ENCODE measurements at regions not wholly inside any gene's neighbourhood (a gene's known extent, or its start where the extent isn't known, plus 50 kb on each side); places are given as distances from the start of the nearest gene placed in this dataset.
"Not testable (repeated sequence)": the region's sequence is repeated elsewhere in the genome, so short reads cannot be mapped to it uniquely, and the experiment has no call there.

DNA sequence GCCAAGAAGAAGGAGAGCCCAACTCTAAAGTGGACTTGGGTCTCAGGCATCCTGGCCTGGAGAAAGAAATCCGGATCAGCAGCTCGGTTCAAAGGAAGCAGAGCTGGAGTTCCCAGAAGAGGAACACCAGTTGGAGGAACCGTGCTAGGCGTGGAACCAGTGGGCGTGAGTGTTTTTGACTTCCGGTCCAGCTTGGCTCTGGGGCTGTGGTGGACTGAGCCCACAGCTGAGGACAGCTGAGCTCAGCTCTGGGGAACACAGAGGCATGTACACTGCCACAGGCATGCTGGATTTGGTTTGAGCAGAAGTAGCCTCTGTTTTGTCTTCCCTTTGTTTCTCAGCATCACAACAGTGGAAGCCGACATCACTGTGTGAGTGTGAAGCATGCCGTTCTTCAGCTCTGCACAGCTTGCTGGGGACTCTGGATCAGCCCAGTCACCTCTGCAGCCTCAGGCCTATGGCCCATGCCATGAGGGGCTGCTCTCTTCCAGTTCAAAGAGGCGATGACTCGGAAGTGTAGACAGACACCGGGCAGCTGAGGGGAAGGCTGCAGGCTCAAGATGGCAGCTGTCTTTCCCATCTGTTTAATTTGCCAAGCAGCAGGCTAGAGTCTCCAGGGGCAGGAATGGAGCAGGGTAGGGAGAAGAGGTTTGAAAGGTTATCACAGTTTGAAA is 185.8 kb upstream of the UBE3A start:
- DNase-seq (ENCODE audit: low spot score): no peak

DNA sequence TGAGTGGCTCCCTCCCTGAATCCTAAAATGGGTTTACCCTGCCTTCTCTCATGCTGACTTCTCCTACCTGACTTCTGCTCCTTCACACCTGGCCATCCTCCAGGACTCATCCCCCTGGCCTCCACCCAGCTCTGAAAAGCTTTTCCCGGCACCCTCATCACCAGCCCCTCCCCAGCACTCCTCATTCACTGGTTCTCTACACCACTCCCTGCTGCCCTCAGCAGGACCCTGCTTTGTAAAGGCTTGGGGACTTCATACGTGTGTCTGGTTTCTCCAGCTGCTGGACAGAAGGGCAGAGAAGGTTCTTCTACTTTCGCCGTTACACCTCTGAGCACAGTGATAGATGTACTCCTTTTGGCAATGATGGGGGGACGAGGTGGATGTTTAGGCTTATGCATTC is 184.9 kb upstream of the UBE3A start:
- no peak for DNase-seq (ENCODE audit: low spot score)

DNA sequence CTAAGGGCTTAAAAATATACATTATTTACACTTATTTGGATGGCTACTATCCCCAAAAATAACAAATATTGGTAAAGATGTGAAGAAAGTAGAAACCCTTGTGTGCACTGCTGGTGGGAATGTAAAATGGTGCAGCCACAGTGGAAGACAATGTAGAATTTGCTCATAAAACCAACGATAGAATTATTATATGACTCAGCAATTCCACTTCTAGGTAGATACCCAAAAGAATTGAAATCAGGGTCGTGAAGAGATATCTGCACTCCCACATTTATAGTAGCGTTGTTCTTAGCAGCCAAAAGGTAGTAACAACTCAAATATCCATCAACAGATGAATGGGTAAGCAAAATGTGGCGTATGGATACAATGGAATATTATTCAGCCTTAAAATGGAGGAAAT is 181.6 kb upstream of the UBE3A start:
- no peak for DNase-seq (ENCODE audit: low spot score)

DNA sequence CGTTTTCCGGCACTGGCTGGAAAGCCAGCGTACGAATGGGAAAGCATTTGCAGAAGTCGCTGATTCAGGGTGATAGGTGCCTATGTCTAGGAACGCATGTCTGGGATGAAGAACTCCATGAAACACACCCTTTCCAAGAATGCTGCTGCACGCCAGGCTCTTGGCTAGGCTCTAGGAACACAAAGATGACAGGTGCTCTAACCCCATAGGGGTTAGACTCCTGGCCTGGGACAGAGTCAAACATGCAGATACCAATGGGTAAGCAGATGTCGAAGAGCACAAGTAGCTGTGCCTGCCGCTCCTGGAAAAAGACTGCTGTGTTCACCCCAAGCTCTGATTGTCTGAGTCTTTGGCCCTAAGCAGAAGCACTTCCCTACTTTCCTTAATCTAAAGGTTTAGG is 180.9 kb upstream of the UBE3A start:
- DNase-seq (ENCODE audit: low spot score): no peak

DNA sequence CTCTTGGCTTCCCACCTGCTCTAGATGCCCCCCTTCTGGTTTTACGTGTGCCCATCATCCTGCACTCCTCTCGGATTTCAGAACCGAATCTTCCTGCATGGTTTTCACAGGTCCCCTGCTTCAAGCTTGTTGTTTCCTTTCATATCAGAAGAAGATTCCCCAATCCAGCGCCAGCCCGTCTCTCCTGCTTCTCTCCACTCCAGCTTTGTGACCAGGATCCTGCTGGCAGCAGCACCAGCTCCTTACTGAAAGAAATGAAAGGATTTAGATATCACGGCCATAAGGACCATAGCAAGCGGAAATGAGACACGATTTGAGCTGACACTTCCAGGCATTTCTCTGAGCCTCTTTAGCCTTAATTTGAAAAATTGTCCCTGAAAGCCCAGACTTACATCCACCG is 180.3 kb upstream of the UBE3A start:
- DNase-seq (ENCODE audit: low spot score): no peak

DNA sequence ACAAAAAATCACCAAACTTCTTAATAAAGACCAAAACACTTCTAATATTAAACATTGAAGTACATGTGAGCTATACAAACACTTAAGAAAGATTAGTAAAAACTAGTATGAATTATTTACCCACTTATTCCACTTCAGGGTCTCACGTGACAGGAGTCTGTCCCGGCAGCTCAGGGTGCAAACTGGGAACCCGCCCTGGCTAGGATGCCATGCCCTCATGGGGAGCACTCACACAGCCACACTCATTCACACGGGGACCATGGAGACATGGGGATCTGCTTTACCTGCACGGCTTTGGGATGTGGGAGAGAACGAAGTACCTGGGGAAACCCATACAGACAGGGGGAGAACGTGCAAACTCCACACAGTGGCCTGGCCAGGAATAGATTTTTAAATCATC is 179.3 kb upstream of the UBE3A start:
- DNase-seq (ENCODE audit: low spot score): no peak

DNA sequence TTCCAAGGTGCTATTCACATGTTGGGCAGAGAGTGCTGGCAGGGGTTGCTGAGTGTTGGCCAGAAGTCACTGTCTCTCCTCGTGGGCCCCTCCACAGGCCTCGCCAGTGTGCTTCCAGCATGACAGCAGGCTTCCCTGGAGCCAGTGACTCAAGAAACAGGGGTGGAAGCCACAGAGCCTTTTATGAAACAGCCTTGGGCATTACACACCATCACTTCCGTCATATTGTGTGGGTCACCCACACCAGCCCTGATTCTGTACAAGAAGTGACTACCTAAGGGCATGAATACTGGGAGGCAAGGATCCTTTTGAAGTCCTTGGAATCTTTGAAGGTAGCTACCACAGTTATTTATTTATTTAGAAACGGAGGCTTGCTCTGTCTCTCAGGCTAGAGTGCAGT is 177.6 kb upstream of the UBE3A start:
- DNase-seq (ENCODE audit: low spot score): no peak

DNA sequence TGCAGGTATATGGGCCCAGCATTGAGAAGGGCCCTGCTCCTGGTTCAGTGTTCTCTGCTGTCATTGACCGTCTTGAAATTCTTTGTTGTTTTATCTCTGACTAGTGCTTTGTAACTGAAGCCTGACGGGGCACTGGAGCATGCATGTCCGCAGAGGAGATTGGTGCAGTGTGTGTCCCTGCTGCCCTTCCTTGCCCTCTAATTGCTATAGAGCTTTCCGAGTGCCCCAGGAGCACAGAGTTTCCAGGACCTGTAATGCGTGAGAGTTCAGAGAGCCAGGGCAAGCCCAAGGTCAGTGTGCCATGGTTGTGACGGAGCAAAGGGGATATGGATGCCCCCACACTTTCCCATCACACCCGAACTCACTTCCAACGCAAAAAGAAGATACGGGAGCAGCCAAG is 174.3 kb upstream of the UBE3A start:
- no peak for DNase-seq (ENCODE audit: low spot score)

DNA sequence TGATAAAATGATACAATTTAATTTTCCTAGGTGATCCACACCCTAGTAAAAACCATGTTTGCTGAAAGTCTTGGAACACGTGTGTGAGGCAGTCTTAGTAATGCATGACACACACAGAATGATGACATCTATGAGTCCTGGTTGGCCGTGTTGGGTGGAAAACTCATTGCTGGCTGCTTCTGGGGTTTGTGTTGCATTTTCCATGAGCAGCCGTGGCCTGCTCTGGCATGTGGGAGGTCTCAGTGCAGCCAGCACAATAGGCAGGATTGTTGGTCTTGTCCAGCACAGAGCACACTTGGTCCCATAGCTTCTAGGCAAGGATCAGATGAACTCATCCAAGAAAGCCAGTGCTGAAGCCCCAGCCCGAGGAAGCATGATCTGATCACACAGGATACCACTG is 172.8 kb upstream of the UBE3A start:
- no peak for DNase-seq (ENCODE audit: low spot score)

DNA sequence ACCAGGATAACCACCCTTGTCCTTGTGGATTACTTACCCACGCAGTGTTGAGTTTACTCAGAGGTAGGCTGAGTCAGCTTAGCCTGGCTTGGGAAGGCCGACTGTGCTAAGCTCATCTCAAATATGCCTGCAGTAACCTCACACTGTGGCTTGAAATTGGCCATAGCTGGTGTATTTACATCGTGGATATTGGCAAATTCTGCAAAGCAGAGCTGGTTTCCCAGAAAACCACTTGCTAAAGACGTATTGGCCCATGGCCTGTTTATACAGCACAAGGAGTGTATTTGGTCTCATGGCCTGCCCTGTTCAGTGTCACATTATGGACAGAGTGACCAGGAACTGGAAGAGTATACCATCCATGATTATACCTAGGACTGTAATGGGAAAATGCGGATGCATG is 170.5 kb upstream of the UBE3A start:
- no peak for DNase-seq (ENCODE audit: low spot score)

DNA sequence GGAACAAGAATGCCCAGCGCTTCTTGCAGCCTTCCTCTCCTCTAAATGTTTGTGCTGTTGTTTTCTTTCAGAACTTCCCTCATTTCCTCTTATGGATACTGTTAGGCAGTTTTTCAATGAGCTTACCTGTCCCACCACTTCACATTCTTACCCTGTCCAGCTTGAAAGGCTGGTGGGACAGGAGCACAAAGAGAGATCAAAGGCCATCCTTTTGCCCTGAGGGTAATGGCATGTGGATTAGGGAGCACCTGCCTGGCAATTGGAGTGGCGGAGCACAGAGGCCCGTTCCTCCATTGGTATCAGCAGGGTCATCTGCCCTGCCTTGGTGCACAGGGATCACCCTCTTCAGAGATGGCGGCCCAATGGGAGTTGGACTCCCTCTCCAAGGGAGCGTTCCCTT is 170.1 kb upstream of the UBE3A start:
- no peak for DNase-seq (ENCODE audit: low spot score)

DNA sequence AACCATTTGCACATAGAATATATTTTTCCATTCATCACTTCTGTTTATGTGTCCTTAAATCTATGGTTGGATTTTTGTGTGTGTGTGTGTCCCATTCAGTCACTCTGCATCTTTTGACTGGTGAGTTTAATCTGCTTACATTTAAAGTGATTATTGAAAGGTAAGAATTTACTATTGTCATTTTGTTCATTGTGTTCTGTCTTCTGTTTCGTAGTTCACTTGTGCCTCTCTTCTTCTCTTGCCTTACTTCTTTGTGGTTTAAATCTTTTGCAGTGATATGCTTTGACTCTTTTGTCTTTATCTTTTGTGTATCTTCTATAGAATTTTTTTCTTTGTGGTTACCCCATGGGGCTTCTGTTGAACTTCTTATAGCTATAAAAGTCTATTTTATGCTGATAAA is 166.3 kb upstream of the UBE3A start:
- no peak for DNase-seq (ENCODE audit: low spot score)

DNA sequence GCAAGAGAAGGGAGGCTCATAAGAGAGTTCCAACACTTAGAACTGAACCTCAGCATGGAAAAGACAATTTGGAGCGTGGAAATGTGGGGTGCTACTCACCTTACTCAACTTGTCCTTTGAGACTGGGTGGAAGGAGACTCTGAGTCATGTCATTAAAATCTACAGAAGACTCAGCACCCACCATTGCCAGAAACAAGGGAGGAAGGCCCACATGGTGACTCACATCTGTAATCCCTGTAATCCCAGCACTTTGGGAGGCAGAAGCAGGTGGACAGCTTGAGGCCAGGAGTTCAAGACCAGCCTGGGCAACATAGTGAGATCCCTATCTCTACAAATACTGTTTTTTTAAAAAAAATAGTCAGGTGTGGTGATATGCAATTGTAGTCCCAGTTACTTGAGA is 161.9 kb upstream of the UBE3A start:
- DNase-seq (ENCODE audit: low spot score): no peak

DNA sequence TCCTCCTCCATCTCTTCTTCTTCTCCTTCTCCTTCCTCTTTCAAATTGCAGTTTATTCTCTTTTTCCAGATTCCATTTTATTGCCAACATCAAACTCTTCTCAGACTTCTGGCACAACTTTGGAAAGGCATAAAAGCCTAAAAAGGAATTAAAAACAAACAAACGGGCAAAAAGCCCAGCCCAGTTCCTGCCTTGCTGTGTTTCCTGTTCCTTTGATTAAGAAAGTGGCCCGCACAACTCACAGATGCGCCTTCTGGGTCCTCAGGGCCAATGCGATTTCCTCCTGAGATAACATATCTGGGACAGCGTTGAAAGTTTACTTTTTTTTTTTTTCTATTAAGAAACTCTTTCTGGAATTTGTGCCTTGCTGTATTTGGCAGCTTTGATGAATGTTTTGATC is 158.7 kb upstream of the UBE3A start:
- DNase-seq (ENCODE audit: low spot score): no peak

DNA sequence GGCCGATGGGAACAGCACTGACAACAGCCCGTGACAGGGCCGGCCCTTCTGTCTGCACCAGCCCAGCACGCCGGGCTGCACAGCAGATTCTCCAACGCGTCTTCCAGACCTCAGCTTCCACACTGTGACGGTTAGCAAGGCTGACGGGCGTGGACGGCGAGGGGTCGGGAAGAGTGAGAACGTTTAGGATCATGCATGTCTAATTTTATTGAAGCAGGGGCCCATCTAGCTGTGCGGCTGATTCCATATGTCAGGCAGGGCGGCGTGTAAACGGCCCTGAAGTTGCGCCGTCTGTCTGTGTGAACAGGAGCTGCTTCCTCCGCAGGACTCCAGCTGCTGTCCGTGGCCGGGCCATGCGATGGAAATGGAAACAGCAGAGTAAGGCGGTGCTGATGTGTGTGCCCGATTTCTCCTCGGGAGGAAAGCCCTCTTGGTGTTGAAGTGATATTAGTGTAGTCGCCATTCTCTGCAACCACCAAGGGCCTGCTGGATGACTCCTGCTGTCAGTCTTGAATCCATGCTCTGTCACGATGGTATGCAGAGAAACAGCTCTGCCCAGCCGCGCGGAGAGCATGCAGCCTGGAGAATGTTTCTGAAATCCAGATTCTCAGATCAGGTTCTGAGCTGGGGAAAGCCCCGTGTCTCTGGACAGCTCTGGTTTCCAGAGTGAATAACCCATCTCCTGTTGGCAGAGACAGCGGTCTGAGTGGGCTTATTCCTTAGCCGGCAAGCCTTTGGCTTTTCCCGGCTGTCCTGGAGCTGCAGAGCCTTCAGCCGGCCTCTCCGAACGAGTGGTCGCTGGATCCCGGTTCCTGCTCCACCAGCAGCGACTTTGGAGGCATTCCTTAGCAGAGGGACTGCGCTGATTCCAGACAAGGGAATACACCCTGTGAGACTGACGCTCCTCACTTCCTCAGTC is 158.1 kb upstream of the UBE3A start:
- no peak for DNase-seq (ENCODE audit: low spot score)

DNA sequence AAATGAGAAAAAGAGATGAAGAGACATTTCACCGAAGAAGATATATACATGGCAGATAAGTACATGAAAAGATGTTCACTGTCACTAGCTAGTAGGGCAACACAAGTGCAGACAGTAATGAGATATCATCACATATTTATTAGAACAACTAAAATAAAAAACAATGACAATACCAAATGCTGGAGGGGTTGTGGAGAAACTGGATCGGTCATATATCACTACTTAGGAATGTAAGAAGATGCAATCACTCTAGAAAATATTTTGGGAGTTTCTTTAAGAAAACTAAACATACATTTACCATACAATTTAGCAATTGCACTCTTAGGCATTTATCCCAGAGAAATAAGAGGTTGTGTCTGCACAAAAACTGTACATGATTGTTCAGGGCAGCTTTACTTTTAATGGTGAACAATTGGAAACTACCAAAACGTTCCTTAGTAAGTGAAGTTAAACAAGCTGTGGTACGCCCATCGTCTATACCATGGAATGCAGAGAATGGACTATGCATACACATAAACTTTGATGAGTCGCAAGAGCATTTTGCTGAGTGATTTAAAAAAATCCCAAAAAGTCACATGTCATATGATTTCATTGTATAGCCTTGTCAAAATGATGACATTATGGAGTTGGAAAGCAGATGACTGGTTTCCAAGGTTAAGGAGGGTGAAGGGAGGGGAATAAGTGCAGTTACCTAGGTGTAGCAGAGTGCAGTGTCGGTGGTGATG is 149.0 kb upstream of the UBE3A start:
- no peak for DNase-seq (ENCODE audit: low spot score)

DNA sequence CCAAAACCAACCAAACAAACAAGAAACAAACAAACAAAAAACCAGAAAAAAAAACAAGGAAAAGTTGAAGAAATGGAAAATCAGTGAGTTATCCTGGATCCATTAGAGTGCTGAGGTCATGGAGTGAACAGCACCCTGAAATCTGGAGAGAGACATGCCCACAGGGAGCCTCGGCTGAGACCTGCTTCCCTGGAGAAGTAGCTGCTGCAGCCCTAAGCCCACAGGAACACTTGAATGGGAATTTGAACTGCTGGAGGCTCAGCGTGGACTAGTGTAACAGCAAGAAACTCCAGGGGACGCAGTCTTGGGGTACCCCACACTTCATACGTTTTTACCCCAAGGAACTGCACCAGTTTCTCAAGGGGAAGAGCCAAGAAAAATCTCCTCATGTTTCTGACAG is 144.1 kb upstream of the UBE3A start:
- DNase-seq (ENCODE audit: low spot score): no peak

DNA sequence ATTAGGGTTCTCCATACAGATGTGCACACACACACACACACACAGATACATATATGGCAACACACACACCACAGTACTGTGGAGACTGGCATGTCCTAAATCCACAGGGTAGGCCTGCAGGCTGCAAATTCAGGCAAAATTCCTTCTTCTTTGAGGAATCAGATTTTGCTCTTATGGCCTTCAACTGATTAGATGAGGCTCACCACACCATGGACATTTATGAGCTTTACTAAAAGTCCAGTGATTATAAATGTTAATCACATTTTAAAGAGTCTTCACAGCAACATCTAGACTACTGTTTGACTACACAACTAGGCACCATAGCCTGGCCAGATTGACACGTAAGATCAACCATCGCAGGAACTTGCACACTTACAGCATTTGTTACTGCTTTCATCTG is 140.3 kb upstream of the UBE3A start:
- no peak for DNase-seq (ENCODE audit: low spot score)

DNA sequence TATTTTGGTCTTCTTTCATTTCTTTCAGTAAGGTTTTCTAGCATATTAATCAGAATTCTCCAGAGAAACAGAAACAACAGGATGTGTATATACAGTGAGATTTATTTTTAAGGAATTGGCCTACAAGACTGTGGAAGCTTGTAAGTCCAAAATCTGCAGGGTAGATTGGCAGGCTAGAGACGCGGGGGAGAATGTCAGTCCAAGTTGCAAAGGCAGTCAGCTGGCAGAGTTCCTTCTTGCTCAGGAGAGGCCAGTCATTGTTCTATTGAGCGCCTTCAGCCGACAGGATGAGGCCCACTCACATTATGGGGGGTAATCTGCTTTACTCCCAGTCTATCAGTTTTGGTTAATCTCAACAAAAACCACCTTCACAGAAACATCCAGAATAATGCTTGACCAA is 133.4 kb upstream of the UBE3A start:
- no peak for DNase-seq (ENCODE audit: low spot score)

DNA sequence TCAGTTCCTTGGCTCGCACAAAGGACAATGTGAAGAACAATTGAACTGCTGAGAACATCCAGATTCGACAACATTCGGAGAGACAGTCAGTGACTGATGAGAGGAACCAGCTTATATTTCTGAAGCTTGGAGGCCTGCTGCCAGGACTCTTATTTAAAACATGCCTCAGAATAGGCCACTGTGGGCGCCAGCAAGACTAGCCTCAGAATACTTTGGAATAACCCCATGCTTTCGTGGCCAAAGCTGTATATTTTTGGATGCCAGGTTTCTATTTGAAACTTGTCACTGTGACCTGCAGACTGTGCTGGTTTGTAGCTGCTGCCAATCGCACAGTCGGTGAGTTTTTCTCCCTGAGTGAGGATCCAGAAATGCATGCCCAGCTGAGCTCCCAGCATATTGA is 129.9 kb upstream of the UBE3A start:
- DNase-seq (ENCODE audit: low spot score): no peak

DNA sequence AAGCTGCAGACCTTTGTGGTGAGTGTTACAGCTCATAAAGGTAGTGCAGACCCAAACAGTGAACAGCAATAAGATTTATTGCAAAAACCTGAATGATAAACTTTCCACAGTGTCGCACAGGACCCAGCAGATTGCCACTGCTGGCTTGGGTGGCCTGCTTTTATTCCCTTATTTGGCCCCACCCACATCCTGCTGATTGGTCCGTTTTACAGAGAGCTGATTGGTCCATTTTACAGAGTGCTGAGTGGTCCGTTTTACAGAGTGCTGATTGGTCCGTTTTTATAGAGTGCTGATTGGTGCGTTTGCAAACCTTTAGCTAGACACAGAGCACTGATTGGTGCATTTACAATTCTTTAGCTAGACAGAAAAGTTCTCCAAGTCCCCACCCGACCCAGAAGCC is 127.7 kb upstream of the UBE3A start:
- DNase-seq (ENCODE audit: low spot score): not testable (repeated sequence)

DNA sequence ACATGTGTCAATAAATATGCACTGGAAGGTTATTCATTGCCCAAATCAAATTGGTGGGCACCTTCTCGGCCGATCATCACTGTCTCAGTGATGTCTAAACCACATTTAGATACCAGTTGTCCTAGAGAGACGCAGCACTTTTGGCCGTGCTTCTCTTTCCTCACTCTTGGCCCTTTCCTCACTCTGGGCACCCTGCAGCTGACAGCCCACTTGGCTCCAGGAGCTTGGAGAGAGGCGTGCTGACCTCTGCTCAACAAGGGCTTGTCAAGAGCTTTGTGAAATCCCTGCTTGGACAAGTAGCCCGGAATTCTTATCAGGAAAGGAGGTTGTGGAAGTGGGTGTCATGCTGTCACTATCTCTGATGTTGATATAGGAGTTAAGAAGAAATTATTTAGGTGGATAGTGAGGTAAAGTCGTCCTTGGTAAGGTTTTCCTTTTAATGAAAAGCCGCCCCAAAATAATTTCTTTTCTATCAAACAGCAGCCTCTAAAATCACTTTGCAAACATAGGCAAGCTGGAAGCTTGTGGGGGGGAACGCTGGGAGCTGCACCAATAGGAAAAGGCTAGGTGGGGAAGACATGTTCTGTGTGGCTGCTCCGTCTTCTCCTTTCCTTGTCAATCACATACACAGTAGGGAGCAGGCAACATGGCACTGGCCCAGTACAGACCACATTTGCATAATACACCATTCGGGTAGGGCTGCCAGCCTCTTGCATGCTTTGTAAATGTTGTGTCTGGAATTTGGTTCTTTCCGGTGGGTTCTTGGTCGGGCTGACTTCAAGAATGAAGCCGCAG is 126.8 kb upstream of the UBE3A start:
- no peak for DNase-seq (ENCODE audit: low spot score)

Measured in LoVo (cell line).